NCI-H2029 treated with DMSO at 0.1 percent for 48 hours (cell line): ENCODE measurements at regions not wholly inside any gene's neighbourhood (a gene's known extent, or its start where the extent isn't known, plus 50 kb on each side); places are given as distances from the start of the nearest gene placed in this dataset.

Experiments used
- DNase-seq: peaks from one replicate; lab custom pipeline; 2025; lab: John Stamatoyannopoulos, UW

DNA sequence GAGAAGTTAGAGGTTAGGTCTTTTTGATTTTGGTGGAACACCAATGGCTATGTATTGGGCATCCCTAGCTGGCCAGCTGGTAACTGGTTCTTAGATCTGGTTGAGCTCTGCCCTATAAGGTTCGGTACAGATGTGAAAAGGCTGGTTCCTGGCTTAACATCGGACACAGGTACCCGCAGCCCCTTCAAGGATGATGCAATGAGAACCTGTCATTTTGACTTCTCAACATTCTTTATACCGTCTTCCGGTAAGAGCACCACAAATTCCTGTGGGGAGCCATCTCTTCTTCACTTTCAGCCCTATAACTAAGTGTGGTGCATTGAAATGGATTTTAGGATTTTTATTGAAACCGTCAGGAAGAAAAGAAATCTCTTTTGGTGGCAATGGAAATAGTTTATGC, 222.8 kb downstream of the ADAMTS9 start:
- no peak for DNase-seq

GRCh38 chr3:64463981-64464380, 223.8 kb downstream of the ADAMTS9 start:
- no peak for DNase-seq

GRCh38 chr3:64462203-64462602, 225.6 kb downstream of the ADAMTS9 start:
- no peak for DNase-seq

- DNase-seq = no peak
Measured at GRCh38 chr3:64460877-64461276, 226.9 kb downstream of the ADAMTS9 start.

DNA sequence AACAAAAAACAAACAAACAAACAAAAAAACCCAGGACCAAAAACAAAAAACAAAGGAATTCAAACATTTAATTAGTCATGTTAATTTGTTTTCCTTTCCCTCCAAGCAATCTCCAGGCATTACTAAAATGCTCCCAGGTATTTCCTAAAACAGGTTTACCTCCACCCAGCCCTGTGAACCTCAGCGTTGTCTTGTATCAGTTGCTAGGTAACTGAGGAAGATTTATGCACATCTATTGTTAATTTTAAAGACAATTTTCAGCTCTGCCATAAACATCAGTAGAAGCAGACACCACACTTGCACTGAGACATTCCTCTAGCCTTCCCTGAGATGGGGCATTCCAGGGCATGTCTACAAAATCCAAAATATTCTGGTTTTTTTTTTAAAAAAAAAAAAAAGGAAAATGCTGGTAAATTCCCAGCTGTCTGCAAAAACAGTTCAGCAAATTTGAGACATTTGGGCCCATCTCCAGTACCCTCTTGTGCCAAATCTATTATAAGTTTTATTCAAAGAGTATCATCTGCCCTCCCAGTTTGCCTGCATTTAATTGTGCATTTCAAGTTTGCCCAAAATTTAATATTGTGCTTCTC, 227.6 kb downstream of the ADAMTS9 start:
- no peak for DNase-seq

- no peak for DNase-seq
Measured at GRCh38 chr3:64459711-64460110, 228.1 kb downstream of the ADAMTS9 start.

GRCh38 chr3:64457811-64458210, 230.0 kb downstream of the ADAMTS9 start:
- DNase-seq = no peak

DNA sequence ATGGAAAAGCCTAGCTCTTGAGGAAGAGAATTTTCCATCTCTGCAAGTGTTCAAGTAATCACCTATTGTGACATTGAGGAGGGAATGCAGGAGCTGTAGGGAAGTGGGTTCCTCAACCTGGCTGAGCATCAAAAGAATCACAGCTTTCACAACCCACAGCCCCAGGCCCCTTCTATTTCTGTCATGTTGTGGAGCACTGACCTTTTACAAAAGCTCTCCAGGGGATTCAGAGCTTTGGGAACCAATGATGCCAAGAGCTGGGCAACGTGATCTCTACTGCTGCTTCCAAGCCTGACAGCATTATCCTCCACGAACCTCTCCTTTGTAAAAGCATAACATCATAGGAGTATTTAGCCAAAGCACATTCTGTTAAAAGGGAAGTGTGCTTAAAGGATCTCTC, 231.1 kb downstream of the ADAMTS9 start:
- no peak for DNase-seq

- DNase-seq = no peak
Measured at GRCh38 chr3:64455351-64455750, 230.1 kb upstream of the PRICKLE2 start.

DNA sequence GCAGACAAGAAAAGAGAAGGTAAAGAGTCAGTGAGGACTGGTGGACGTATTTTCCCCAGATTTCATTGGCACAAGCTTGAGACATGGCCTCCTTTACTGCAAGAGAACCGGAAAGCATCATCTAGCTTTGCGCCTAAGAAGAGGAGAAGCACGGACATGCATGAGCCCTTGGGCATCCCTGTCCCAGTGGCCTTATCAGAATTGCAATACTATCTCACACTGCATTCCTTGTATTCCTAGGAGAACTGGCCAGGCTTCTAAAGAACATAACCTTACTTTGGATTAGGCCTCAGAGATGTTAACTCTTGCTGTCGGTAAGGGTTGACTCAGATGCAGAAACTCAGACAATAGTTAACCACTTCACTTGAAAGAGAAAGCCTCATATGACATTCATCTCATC, 229.5 kb upstream of the PRICKLE2 start:
- no peak for DNase-seq

DNA sequence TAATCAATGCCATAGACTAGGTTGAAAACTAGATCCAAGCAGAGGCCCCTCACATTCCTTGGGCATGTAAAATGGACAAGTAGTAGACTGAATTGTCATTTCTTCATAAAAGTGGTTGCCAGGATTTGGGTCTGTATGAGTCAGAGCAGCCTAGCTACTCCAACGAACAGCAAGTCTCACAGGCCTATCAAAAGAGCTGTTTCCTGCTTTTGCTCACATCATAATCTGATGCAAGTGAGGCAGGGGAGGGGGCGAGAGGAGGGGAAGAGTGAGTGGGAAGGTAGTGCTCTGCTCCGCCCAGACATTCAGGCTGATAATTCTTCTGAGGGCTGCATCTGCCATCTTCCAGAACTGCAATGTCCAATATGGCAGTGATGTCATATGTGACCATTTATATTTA, 228.9 kb upstream of the PRICKLE2 start:
- DNase-seq = no peak

- no peak for DNase-seq
Measured at GRCh38 chr3:64451283-64452012, 226.2 kb upstream of the PRICKLE2 start.

DNA sequence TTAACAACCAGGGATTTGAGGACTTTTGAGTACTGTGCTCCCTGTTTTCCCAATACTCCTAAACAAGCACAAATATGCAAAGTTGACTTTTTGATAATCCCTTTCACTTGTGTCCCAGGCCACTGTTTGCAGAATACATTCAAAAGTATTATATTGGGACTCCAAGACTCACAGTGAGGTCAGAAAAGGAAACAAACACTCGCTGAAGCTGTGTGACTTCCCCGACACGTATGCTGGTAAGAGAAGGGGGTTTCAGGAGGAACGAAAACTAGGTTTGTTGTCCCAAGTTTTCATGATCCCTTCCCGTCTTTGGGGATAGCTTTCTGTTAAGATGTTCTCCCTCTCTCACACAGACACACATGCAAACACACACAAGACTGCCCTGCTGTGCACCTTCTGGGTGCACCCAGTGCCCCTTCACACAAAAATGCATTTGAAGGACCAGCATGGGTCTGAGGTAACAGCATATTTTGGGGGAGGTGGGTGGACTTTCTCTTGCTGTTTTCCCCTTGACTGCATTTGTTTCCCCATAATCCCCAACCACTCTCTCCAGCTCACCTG, 225.2 kb upstream of the PRICKLE2 start:
- no peak for DNase-seq

GRCh38 chr3:64449026-64449425, 223.8 kb upstream of the PRICKLE2 start:
- no peak for DNase-seq

DNA sequence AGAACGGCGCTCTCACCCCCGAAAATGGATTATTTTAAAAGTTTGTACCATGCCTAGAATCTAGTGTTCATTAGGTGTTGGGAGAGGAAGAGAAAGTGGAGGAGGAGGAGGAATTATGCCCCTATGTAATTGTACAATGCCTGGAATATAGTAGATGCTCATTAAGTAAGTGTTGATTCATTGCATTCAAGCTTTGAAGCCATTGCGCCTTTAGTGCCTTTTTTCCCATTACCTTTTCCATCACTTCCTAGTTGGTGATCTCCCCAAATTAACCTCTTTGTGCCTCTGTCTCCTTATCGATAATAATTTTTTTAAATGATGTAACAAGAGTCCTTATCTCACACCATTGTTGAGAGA, 220.7 kb upstream of the PRICKLE2 start:
- DNase-seq = no peak

- no peak for DNase-seq
Measured at GRCh38 chr3:64445109-64445943, 220.1 kb upstream of the PRICKLE2 start.

- no peak for DNase-seq
Measured at GRCh38 chr3:64444490-64445108, 219.3 kb upstream of the PRICKLE2 start.

GRCh38 chr3:64443546-64444381, 218.5 kb upstream of the PRICKLE2 start:
- DNase-seq = no peak

GRCh38 chr3:64441861-64442260, 216.6 kb upstream of the PRICKLE2 start:
- peak; percentile 20 for DNase-seq

GRCh38 chr3:64440498-64440897, 215.2 kb upstream of the PRICKLE2 start:
- peak; percentile 27 for DNase-seq

DNA sequence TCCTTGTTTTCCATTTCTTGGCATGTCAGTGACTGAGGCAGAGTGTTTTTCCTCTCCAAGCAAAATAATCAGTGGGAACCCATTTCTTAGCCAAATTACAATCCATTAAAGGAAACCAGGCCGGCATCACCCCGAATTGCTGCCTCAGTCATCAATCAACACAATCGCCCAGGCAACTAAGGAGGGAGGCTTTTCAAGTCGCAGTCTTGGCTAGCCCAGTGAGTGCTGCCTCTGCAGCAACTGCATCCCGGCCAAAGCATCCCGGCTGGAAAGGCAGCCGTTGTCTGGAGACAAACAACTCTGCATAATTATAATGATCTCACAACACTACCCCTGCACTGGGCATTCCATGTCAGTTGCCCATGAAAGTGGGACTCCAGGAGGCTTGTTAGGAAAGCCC, 213.5 kb upstream of the PRICKLE2 start:
- no peak for DNase-seq
